T-helper 2 cell treated with Interferon-gamma antibody and Interleukin-4, amounts not matched to agents 100 ng/mL and 5 ng/mL, for 36 hours (primary cell): ENCODE measurements at regions not wholly inside any gene's neighbourhood (a gene's known extent, or its start where the extent isn't known, plus 50 kb on each side); places are given as distances from the start of the nearest gene placed in this dataset.
"Not testable (repeated sequence)": the region's sequence is repeated elsewhere in the genome, so short reads cannot be mapped to it uniquely, and the experiment has no call there.

ENCODE experiments used
- intact Hi-C: fragments of 100-400 bp; cut with micrococcal nuclease; formaldehyde crosslinking; loops from one replicate; pipeline ENCODE4 v1.15.1; 2023

DNA sequence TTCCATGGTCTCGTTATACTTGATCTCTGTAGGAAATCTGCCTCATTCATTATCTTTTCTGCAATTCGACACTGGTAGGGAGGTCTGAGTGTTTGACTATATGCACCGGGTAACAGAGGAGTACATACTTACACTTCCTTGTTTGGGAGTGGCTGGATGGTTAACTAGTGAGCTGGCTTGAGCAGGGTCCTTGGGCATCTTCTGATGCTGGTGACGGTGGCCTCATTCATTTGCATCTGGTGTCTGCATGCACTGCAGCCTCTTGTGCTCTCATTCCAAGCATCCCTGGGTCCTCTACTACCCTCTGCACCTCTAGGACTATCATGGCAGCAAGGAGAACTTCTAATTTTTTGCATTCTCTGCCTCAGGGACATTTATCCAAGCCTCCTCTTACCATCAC lies 100.0 kb upstream of the TCF4 start:
- intact Hi-C loops = no loop called here

DNA sequence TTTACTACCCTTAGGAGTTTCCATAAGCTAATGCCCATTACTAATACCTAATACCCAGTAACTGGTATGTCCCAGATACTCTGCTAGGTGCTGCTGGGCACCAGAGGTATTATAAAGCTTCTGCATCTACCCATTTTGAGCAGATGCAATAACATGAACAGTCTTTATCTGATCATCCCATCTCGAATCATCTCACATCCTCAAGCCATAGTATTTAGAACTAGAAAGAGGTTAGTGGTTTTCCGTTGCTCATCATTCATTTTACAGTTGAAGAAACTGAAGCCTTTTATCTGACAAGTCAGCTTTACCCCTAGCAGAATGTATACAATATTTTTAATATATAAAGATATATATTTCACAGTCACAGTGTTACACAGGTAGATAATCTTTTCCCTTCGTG lies 99.1 kb upstream of the TCF4 start:
- intact Hi-C loops = no loop called here

DNA sequence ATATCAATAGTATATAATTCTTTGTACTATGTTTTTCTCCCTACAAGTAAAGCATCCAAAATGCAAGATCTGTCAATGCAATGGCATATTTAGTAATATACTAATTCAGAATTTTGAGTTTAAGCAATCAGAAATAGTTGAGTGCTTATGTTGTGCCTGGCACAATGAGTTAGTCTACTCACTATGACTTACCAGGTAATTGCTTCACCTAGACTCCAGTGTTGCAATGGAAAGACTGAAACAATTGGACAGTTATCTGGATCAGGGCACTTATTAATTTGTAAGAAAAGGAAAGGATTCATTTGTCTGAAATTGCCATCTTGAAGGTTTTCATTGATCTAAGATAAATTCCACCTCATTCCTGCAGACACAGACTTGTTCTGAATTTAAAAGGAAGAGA lies 97.6 kb upstream of the TCF4 start:
- intact Hi-C loops = no loop called here

DNA sequence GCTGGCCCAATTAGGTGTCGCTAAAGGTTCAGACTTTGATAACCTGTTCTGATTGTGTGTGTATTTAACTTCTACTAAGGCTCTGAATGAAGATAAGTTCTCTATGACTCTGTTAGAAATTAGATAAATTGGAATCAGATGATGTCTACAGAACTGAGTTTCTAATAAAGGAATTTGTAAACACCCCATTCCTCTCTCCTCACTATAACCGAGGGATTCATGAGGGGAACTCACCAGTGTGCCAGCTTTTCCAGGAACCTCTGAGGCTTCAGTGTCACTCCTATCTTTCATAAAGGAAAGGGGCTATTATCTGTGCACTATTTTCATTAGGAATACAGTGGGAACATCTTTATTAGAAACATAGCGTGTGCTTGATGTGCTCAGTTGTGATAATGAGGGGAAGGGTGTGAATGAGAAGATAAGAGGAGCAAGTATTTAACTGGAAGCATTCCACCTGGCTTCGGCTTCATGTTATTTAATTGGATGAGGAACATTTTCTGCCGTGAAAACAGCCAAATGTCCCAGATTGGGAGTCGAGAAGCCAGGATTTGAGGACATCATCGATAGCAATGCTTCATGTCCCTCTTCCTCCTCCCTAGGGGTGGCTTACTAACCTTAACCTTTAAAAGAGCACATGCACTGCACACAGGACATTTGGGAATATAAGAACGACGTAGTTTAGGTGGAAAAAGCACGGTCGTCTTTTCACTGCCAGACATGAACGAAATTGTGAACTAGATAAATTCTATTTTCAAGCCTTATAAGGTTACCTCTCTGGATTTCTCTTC lies 84.8 kb upstream of the TCF4 start:
- intact Hi-C loops = no loop called here

DNA sequence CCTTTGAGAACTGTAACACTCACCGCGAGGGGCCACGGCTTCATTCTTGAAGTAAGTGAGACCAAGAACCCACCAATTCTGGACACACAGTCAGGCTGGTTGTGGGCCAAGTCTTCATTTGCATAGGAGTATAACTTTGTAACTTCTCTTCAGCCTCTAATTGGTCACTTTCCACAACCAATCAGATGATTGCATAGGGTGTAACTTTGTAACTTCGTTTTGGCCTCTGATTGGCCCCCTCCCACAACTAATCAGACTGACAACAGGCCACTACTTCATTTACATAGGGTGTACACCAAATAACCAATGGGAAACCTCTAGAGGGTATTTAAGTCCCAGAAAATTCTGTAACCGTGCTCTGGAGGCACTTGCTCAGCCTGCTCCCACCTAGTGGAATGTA lies 77.5 kb upstream of the TCF4 start:
- intact Hi-C loops = no loop called here

DNA sequence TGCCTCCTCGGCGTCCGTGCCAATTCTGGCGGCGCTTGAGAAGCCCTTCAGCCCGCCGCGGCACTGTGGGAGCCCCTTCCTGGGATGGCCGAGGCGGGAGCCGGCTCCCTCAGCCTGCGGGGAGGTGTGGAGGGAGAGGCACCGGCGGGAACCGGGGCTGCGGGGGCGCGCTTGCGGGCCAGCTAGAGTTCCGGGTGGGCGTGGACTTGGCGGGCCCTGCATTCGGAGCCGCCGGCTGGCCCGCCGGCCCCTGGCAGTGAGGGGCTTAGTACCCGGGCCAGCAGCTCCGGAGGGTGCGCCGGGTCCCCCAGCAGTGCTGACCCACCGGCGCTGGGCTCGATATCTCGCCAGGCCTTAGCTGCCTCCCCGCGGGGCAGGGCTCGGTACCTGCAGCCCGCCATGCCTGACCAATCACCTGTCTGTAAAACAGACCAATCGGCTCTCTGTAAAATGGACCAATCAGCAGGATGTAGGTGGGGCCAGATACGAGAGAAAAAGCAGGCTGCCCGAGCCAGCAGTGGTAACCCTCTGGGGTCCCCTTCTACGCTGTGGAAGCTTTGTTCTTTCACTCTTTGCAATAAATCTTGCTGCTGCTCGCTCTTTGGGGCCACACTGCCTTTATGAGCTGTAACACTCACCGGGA lies 76.9 kb upstream of the TCF4 start:
- intact Hi-C loops = not testable (repeated sequence)

DNA sequence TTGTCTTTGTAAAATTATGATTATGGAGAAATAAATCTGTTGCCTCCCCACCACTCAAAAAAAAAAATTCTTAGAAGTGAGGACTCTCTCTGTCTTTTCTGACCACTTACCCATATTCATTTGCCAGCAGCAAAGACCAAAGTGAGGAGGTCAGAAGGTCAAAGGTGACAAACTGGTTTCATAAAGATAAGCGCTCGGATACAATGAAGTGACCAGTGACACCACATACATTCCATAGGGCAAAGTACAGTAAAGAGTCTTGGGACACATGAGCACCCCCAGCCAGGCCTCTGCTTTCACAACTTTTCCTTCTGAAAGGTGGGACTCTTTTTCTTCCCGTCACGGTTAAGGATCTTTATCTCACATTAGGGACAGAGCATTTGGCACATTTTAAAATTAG lies 75.9 kb upstream of the TCF4 start:
- intact Hi-C loops = no loop called here

DNA sequence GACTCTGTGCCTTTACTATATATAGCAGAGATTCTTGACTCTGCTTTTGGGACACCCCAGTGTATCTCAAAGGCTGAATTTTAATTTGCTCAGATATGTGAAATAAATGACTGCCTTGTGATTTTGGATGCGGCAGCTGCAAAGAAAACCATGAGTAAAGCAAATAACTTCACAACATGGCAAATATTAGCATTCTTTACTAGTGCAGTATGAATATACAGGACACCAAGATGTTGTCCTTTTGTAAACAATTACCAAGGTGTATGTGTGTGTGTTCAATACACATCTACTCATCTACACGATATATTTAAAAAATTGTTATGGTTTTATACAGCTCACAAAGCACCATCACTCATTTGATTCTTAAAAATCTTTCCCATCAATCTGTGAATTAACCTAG lies 70.6 kb upstream of the TCF4 start:
- intact Hi-C loops = no loop called here

DNA sequence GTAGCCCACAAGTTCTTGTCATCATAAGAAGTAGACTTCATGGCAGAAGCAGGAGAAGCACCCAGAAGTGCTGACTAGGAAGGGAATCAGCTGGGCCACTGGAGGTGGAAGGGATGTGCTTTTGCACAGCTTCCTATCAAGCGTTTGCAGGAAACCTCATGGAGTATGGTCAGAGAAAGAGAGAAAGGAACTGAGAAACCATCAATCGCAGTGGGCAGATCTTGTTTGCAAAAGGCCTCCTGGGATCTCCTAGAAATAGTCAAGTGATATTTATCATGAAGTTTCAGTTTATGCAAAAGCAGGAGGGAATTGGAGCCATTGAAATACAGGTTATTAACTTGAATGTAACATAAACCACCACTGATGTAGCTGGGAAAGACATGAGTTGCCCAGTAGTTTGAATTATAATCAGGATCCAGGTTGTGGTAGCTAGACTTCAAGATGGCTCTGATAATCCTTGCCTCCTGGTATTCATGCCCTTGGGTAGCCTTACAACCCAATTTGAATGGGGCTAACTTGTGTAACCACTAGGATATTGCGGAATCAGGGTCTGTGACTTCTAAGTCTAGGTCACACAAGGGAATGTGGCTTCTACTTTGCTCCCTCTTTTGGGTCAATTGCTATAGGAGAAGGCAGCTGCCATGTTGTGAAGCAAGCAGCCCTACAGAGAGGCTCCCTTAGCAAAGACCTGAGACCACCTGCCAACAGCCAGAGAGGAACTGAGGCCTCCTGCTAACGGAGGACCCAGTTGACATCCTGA lies 69.8 kb upstream of the TCF4 start:
- intact Hi-C loops = no loop called here

DNA sequence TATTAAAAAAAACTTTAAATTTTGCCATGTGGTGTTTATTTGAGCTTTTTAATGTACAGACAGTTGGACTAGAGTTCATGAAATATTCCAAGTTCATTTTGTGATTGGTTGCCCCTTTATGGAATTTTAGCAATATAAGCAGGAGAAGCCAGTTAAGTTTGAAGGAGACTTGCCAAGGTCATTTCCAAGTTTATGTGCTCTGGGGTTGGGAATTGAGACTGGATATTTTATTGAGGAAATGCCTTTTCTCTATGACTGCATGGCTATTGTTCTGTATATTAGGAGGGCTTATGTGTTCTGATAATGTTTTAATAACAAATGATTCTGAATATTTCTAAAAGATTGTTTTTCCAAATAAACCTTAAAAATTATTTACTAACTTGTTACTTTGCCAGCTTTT lies 67.0 kb upstream of the TCF4 start:
- intact Hi-C loops = no loop called here

DNA sequence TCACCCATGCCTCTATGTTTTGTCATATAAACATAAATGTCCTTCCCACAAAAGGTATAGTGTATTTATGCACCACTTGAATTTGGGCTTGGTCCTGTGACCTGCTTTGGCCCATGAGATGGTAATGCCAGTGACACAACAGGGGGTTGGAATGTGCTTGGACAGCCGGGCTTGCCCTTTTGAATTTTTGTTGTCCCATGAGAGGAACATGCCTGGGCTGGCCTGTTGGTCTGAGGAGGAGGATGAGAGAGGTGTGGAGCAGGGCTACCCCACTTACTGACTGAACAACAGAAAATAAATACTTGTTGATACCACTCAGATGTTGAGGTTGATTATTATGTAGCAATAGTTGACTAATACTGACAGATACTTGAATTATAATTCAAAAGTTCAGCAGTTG lies 63.2 kb upstream of the TCF4 start:
- intact Hi-C loops = no loop called here

DNA sequence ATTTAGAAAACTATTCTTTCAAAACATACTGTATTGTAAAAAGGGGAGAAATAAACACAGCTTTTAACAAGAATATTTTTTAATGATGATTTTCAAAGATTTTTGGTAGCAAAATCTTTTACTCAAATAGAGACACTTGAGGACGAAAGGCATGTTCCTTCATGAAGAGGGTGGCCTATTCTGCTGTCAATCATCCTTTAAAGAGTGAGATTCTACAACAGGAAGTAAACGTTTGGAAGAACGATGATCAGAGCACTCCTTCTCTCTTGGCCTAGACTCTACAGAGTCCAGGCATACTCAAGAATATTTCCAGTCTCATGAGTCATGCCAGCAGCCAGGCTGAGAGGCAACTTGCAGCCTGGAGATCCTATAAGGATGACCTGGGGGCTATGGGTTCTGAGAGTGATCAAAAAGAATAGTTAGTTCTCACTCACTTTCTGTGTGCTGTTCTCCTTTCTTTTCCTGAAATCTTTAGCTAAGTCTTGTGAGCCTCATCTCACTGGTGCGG lies 62.4 kb upstream of the TCF4 start:
- intact Hi-C loops = no loop called here

DNA sequence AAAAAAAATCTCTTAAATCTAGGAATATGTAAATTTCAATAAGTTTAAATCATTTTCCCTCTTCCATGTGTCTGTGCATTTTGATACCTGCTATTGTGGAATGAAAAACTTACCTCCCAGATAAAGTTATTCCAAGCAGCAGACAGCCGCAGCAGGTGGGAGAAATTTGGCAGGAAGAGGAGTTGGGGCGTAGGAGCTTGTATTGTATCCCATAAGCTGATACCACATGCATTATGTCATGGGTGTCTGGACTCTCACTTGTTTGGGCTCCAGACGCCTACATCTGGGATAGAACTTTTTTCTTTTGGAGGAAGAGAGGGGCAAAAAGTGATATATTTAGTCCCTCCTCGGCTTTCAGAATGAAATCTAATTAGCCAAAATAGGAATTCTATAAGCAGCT lies 59.3 kb upstream of the TCF4 start:
- intact Hi-C loops = no loop called here

DNA sequence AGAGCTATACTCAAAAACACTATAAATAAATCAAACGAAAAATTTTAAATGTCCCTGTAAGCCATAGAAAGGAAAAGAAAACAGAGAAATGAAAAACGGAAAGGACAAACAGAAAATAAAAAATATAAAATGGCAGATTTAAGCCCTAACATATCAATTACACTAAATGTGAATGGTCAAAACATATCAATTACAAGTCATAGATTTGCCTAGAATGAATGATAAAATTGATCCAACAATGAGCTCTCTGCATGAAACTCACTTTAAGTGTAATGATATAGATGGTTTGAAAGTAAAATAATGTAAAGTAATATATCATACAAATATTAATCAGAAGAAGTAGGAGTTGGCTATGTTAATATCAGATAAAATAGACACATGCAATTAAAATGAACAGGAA lies 54.2 kb upstream of the TCF4 start:
- intact Hi-C loops = no loop called here

DNA sequence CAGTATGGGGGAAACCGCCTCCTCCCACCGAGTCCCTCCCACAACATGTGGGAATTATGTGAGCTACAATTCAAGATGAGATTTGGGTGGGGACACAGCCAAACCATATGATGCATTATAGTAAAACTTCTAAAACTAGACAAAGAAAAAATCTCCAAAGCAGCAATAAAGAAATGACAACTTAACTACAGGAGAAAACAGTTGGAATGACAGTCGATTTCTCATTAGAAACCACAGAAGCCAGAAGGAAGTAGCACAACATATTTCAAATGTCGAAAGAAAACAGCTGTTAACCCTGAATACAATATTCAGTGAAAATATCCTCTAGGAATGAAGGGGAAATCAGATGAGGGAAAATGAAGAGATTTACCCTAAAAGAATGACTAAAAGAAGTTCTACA lies 53.5 kb upstream of the TCF4 start:
- intact Hi-C loops = no loop called here
